Stomach (tissue), 8 donors: ENCODE measurements at regions not wholly inside any gene's neighbourhood (a gene's known extent, or its start where the extent isn't known, plus 50 kb on each side); places are given as distances from the start of the nearest gene placed in this dataset.

Experiments used
- DNase-seq, 2 donors: peaks; one replicate each; pipeline versions ENCODE4 v3.0.0 to v3.0.0-alpha.2; 2013 to 2019
- H3K27ac ChIP-seq, 5 donors: fragments of 200-600 bp in 4 of 5; sonication (generic) in 4 of 5; one replicate each; pipeline ENCODE4 v1.5.1; 2013 to 2019; ENCODE audit warnings: mild to moderate bottlenecking in 1 of 5, moderate library complexity in 1 of 5
- H3K27me3 ChIP-seq, 3 donors: fragments of 200-600 bp; sonication (generic); one replicate each; pipeline ENCODE4 v1.5.1; 2017 to 2019; ENCODE audit warnings: mixed run types in 1 of 3
- H3K36me3 ChIP-seq, 4 donors: fragments of 200-600 bp; sonication (generic); 1 replicate in 3 of 4; 2 replicates in 1 of 4; pipeline ENCODE4 v1.5.1; 2016 to 2019
- H3K4me1 ChIP-seq, 4 donors: fragments of 200-600 bp; sonication (generic); one replicate each; pipeline ENCODE4 v1.5.1; 2016 to 2019
- H3K4me3 ChIP-seq, 4 donors: fragments of 200-600 bp; sonication (generic) in 3 of 4; one replicate each; pipeline ENCODE4 v1.5.1; 2016 to 2019; ENCODE audit warnings: mild to moderate bottlenecking in 1 of 4
- H3K9me3 ChIP-seq, 4 donors: fragments of 200-600 bp; sonication (generic); one replicate each; pipeline ENCODE4 v1.5.1; 2016 to 2019
- CTCF ChIP-seq, 7 experiments: fragments of 450-650 bp in 4 of 7; fragments of 200-600 bp in 3 of 7; sonication (generic) in 3 of 7; IDR thresholded peaks; one replicate each; pipeline ENCODE4 v1.5.1; 2016 to 2019; ENCODE audit warnings: antibody characterized with exemption in 7 of 7, control low read depth in 2 of 7, mild to moderate bottlenecking in 1 of 7
- EP300 ChIP-seq: sonication (generic); formaldehyde crosslinking; IDR thresholded peaks from one replicate; pipeline ENCODE4 v1.6.1; 2017; ENCODE audit warnings: antibody characterized with exemption
- POLR2A ChIP-seq, 4 donors: fragments of 450-650 bp; IDR thresholded peaks; one replicate each; pipeline ENCODE4 v1.6.1; 2016; ENCODE audit warnings: antibody characterized with exemption in 4 of 4, control low read depth in 2 of 4, mild to moderate bottlenecking in 1 of 4, moderate library complexity in 1 of 4
- POLR2AphosphoS5 ChIP-seq, 3 donors: sonication (generic); formaldehyde crosslinking; IDR thresholded peaks; one replicate each; pipeline ENCODE4 v1.6.1; 2016; ENCODE audit warnings: antibody characterized with exemption in 3 of 3
- WGBS, 5 donors: extraction: QIAGEN DNeasy Blood & Tissue Kit in 3 of 5; methylation state at CpG; one replicate each; pipeline versions ENCODE4 v1.1.5 to v1.1.7; 2013 to 2018; 5-methylcytosine and 5-hydroxymethylcytosine counted together
- intact Hi-C: fragments of 100-400 bp; cut with DNase I; formaldehyde crosslinking; loops from one replicate; pipeline ENCODE4 v1.15.1; 2023; ENCODE audit warnings: low total_unique reads
- donor health status: healthy with polysubstance abuse.
- donor health status: Bipolar disorder and iron deficiency.
- donor health status: healthy.

- WGBS, 5 donors: 64 to 82% (median 78%) methylated on average over 3 of the region's 3 CpGs
- Histone ChIP-seq H3K4me1 (peaks cover 5 to 38% (median 7%) of the 10 kb centered on the region in 4 donors), H3K27me3 (peaks cover 0 to 48% (median 15%) of the 10 kb centered on the region in 3 donors), H3K27ac (no peak overlapping the region), H3K36me3 (no peaks in the 10 kb centered on the region), H3K4me3 (no peak overlapping the region), H3K9me3 (no peaks in the 10 kb centered on the region)
- no peak for DNase-seq
- intact Hi-C loops: no loop called here
- TF ChIP-seq CTCF (IDR thresholded peaks at IDR 0.05) (no peak), POLR2A (IDR thresholded peaks at IDR 0.05) (no peak), POLR2AphosphoS5 (IDR thresholded peaks at IDR 0.05) (no peak), EP300 (no peak)
These were observed 153.0 kb upstream of the SMIM23 start for GRCh38 chr5:171632616-171633015.

GRCh38 chr5:171633776-171634470 is 151.7 kb upstream of the SMIM23 start:
- intact Hi-C loops: no loop called here
- Histone ChIP-seq H3K9me3 (no peaks in the 10 kb centered on the region), H3K4me3 (no peak overlapping the region), H3K27ac (no peak overlapping the region), H3K4me1 (peaks cover 5 to 38% (median 7%) of the 10 kb centered on the region in 4 donors), H3K27me3 (peaks cover 0 to 36% (median 14%) of the 10 kb centered on the region in 3 donors), H3K36me3 (no peaks in the 10 kb centered on the region)
- TF ChIP-seq POLR2AphosphoS5 (IDR thresholded peaks at IDR 0.05): no peak
- no peak for TF ChIP-seq EP300
- no peak for TF ChIP-seq CTCF (IDR thresholded peaks at IDR 0.05)
- no peak for TF ChIP-seq POLR2A (IDR thresholded peaks at IDR 0.05)
- peak in 1 of 2 donors; percentile 40 for DNase-seq
- WGBS, 5 donors: 48 to 64% (median 54%) methylated on average over 7 of the region's 7 CpGs

- no peak for DNase-seq
- H3K4me3 ChIP-seq: no peak overlapping the region
- no peaks in the 10 kb centered on the region for H3K9me3 ChIP-seq
- H3K36me3 ChIP-seq: no peaks in the 10 kb centered on the region
- TF ChIP-seq POLR2A (IDR thresholded peaks at IDR 0.05) (no peak), EP300 (no peak), POLR2AphosphoS5 (IDR thresholded peaks at IDR 0.05) (no peak), CTCF (IDR thresholded peaks at IDR 0.05) (no peak)
- H3K4me1 ChIP-seq: peaks cover 5 to 35% (median 7%) of the 10 kb centered on the region in 4 donors
- peaks cover 0 to 30% (median 8%) of the 10 kb centered on the region in 3 donors for H3K27me3 ChIP-seq
- intact Hi-C loops: no loop called here
- H3K27ac ChIP-seq: no peak overlapping the region
These were observed 151.1 kb upstream of the SMIM23 start for GRCh38 chr5:171634511-171634910.

GRCh38 chr5:171635028-171635427 is 150.6 kb upstream of the SMIM23 start:
- DNase-seq: no peak
- Histone ChIP-seq H3K27ac (no peak overlapping the region), H3K27me3 (peaks cover 0 to 25% (median 5%) of the 10 kb centered on the region in 3 donors), H3K4me3 (no peak overlapping the region), H3K9me3 (no peaks in the 10 kb centered on the region), H3K36me3 (no peaks in the 10 kb centered on the region), H3K4me1 (peaks cover 2 to 30% (median 4%) of the 10 kb centered on the region in 4 donors)
- WGBS, 5 donors: 78 to 94% (median 90%) methylated on average over 2 of the region's 2 CpGs
- no peak for TF ChIP-seq CTCF (IDR thresholded peaks at IDR 0.05)
- no peak for TF ChIP-seq EP300
- TF ChIP-seq POLR2A (IDR thresholded peaks at IDR 0.05): no peak
- intact Hi-C loops: no loop called here
